WTC11 (cell line): ENCODE measurements at regions not wholly inside any gene's neighbourhood (a gene's known extent, or its start where the extent isn't known, plus 50 kb on each side); places are given as distances from the start of the nearest gene placed in this dataset.

Experiments used
- ATAC-seq: fragments of 200-7000 bp; cut with Tn5 transposase; 2 replicates; pipeline ENCODE4 v1.10.0; 2021; ENCODE audit warnings: mild to moderate bottlenecking, moderate library complexity
- CTCF ChIA-PET: fragments of 300-600 bp; sonication (Branson Sonifier 250); formaldehyde crosslinking; loops from one replicate; lab custom pipeline; 2021; ENCODE audit warnings: antibody characterized with exemption; lab: Charles Lee
- POLR2A ChIA-PET: fragments of 350-600 bp; sonication (Branson Sonifier 250); formaldehyde crosslinking; loops from one replicate; lab custom pipeline; 2021; ENCODE audit warnings: antibody characterized with exemption; lab: Charles Lee
- DNase-seq: peaks from one replicate; pipeline ENCODE4 v3.0.0; 2021; ENCODE audit warnings: low spot score
- H3K27ac Mint-ChIP-seq: 2 replicates; pipeline ENCODE4 v1.8.0; 2021; ENCODE audit warnings: mixed read lengths
- H3K27me3 Mint-ChIP-seq: 2 replicates; pipeline ENCODE4 v1.8.0; 2021; ENCODE audit warnings: low read depth, mild to moderate bottlenecking, moderate library complexity, mixed read lengths
- H3K36me3 Mint-ChIP-seq: 2 replicates; pipeline ENCODE4 v1.8.0; 2021; ENCODE audit warnings: mixed read lengths
- H3K4me1 Mint-ChIP-seq: 2 replicates; pipeline ENCODE4 v1.8.0; 2022; ENCODE audit warnings: mixed read lengths
- H3K4me3 Mint-ChIP-seq: 2 replicates; pipeline ENCODE4 v1.8.0; 2021; ENCODE audit warnings: mild to moderate bottlenecking, moderate library complexity, mixed read lengths
- H3K9me3 Mint-ChIP-seq: 2 replicates; pipeline ENCODE4 v1.8.0; 2021; ENCODE audit warnings: mixed read lengths
- FOXP1 ChIP-seq: sonication (generic); formaldehyde crosslinking; IDR thresholded peaks from 2 replicates; pipeline ENCODE4 v1.8.0; 2022; ENCODE audit warnings: missing genetic modification reagents, mild to moderate bottlenecking, moderate library complexity, borderline replicate concordance
- GABPB1 ChIP-seq: sonication (generic); formaldehyde crosslinking; IDR thresholded peaks from 2 replicates; pipeline ENCODE4 v1.8.1; 2023; ENCODE audit warnings: mild to moderate bottlenecking, missing genetic modification reagents
- JAZF1 ChIP-seq: fragments of 250-450 bp; sonication (Bioruptor Pico); IDR thresholded peaks from 2 replicates; pipeline ENCODE4 v1.9.0; 2021; ENCODE audit warnings: moderate library complexity, mild to moderate bottlenecking, inconsistent platforms
- MXD4 ChIP-seq: fragments of 250-450 bp; sonication (Bioruptor Pico); IDR thresholded peaks from 2 replicates; pipeline ENCODE4 v1.8.0; 2021; ENCODE audit warnings: mild to moderate bottlenecking, moderate library complexity, borderline replicate concordance
- MYBL2 ChIP-seq: sonication (generic); formaldehyde crosslinking; IDR thresholded peaks from 2 replicates; pipeline ENCODE4 v1.8.1; 2023; ENCODE audit warnings: mild to moderate bottlenecking, moderate library complexity, missing genetic modification reagents
- NR2C2 ChIP-seq: sonication (generic); formaldehyde crosslinking; IDR thresholded peaks from 2 replicates; pipeline ENCODE4 v1.8.0; 2022; ENCODE audit warnings: mild to moderate bottlenecking, missing genetic modification reagents
- PRRX2 ChIP-seq: fragments of 250-450 bp; sonication (Bioruptor Pico); IDR thresholded peaks from 2 replicates; pipeline ENCODE4 v1.8.0; 2021; ENCODE audit warnings: mild to moderate bottlenecking
- SMAD4 ChIP-seq: sonication (generic); formaldehyde crosslinking; IDR thresholded peaks from 2 replicates; pipeline ENCODE4 v1.8.0; 2022; ENCODE audit warnings: mild to moderate bottlenecking, missing genetic modification reagents
- TEAD1 ChIP-seq: sonication (generic); formaldehyde crosslinking; IDR thresholded peaks from 2 replicates; pipeline ENCODE4 v1.8.0; 2022; ENCODE audit warnings: mild to moderate bottlenecking, missing genetic modification reagents
- TP53 ChIP-seq: sonication (generic); formaldehyde crosslinking; IDR thresholded peaks from 2 replicates; pipeline ENCODE4 v1.8.1; 2023; ENCODE audit warnings: mild to moderate bottlenecking, missing genetic modification reagents
- ZNF219 ChIP-seq: sonication (generic); formaldehyde crosslinking; IDR thresholded peaks from 2 replicates; pipeline ENCODE4 v1.8.0; 2023; ENCODE audit warnings: missing genetic modification reagents, mild to moderate bottlenecking, borderline replicate concordance
- ZNF232 ChIP-seq: sonication (generic); formaldehyde crosslinking; IDR thresholded peaks from 2 replicates; pipeline ENCODE4 v1.8.0; 2022; ENCODE audit warnings: mild to moderate bottlenecking, missing genetic modification reagents
- ZNF263 ChIP-seq: sonication (generic); formaldehyde crosslinking; IDR thresholded peaks from 2 replicates; pipeline ENCODE4 v1.8.1; 2022; ENCODE audit warnings: low read depth, mild to moderate bottlenecking, moderate library complexity, missing genetic modification reagents
- ZNF416 ChIP-seq: fragments of 250-450 bp; sonication (Bioruptor Pico); IDR thresholded peaks from 2 replicates; pipeline ENCODE4 v1.9.0; 2021; ENCODE audit warnings: mild to moderate bottlenecking, inconsistent platforms
- TF ChIP-seq, protein P1 (sequence below): sonication (generic); formaldehyde crosslinking; IDR thresholded peaks from 2 replicates; pipeline ENCODE4 v1.8.1; 2023; ENCODE audit warnings: mild to moderate bottlenecking, moderate library complexity, missing genetic modification reagents
- TF ChIP-seq, protein P2 (sequence below): fragments of 200-600 bp; IDR thresholded peaks from 2 replicates; pipeline ENCODE4 v1.8.0; 2022; ENCODE audit warnings: antibody characterized with exemption
- TF ChIP-seq, protein P3 (sequence below): sonication (generic); formaldehyde crosslinking; IDR thresholded peaks from 2 replicates; pipeline ENCODE4 v1.8.1; 2023; ENCODE audit warnings: mild to moderate bottlenecking, missing genetic modification reagents, borderline replicate concordance
- TF ChIP-seq, protein P4 (sequence below): fragments of 250-450 bp; sonication (Bioruptor Pico); IDR thresholded peaks from 2 replicates; pipeline ENCODE4 v1.8.0; 2021; ENCODE audit warnings: mild to moderate bottlenecking
- TF ChIP-seq, protein P5 (sequence below): sonication (generic); formaldehyde crosslinking; IDR thresholded peaks from 2 replicates; pipeline ENCODE4 v1.8.0; 2022; ENCODE audit warnings: mild to moderate bottlenecking, missing genetic modification reagents
- TF ChIP-seq, protein P6 (sequence below): sonication (generic); formaldehyde crosslinking; IDR thresholded peaks from 2 replicates; pipeline ENCODE4 v1.8.1; 2022; ENCODE audit warnings: low read depth, mild to moderate bottlenecking, moderate library complexity, missing genetic modification reagents, borderline replicate concordance
- TF ChIP-seq, protein P7 (sequence below): sonication (generic); formaldehyde crosslinking; IDR thresholded peaks from 2 replicates; pipeline ENCODE4 v1.8.1; 2022; ENCODE audit warnings: mild to moderate bottlenecking, moderate library complexity, missing genetic modification reagents
- TF ChIP-seq, protein P8 (sequence below): fragments of 250-450 bp; sonication (Bioruptor Pico); IDR thresholded peaks from 2 replicates; pipeline ENCODE4 v1.9.0; 2021; ENCODE audit warnings: mild to moderate bottlenecking

DNA sequence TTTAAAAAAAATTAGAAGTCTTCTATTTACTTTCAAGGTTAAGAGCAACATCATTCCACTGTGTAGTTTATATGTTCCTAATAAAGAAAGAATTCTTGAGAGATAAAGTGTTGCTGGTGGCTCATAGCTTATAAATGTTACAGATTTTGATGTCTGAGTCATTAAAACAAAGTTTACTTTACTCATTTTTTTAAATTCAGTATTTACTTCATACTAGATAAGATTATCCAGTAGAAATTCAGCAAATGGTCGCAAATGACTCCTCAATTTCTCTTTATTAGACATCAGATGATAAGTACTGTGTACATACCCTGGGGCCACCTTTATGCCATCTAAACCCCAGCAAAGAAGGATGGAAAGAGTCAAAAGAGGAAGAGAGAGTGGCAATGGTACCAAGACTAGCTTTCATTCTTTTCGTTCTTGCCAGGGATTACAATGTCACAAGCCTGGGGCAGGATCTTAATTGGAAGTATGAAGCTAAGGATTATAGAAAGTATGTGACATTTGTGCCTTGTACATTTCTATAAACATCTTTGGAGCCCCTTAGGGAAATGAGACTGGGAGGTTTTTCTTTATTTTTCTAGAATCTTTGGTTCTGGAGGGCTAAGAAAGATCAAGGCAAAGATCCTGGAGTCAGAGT is 206.1 kb downstream of the CHRM2 start:
- H3K4me3 Mint-ChIP-seq: no peak overlapping the region
- no peaks in the 10 kb centered on the region for H3K9me3 Mint-ChIP-seq
- DNase-seq (no peak), ATAC-seq (no peak)
- no peak overlapping the region for H3K27ac Mint-ChIP-seq
- H3K36me3 Mint-ChIP-seq: no peaks in the 10 kb centered on the region
- H3K27me3 Mint-ChIP-seq: no peaks in the 10 kb centered on the region
- POLR2A ChIA-PET: no interaction called here
- peaks cover 6% of the 10 kb centered on the region for H3K4me1 Mint-ChIP-seq
- CTCF ChIA-PET: no interaction called here
- TF ChIP-seq ZNF232 (no peak), ZNF263 (CRISPR knock-in tag) (no peak), GABPB1 (CRISPR knock-in tag) (no peak), SMAD4 (no peak), ZNF219 (CRISPR knock-in tag) (no peak), TEAD1 (CRISPR knock-in tag) (no peak), TP53 (no peak)
- TF ChIP-seq, protein P1, sequence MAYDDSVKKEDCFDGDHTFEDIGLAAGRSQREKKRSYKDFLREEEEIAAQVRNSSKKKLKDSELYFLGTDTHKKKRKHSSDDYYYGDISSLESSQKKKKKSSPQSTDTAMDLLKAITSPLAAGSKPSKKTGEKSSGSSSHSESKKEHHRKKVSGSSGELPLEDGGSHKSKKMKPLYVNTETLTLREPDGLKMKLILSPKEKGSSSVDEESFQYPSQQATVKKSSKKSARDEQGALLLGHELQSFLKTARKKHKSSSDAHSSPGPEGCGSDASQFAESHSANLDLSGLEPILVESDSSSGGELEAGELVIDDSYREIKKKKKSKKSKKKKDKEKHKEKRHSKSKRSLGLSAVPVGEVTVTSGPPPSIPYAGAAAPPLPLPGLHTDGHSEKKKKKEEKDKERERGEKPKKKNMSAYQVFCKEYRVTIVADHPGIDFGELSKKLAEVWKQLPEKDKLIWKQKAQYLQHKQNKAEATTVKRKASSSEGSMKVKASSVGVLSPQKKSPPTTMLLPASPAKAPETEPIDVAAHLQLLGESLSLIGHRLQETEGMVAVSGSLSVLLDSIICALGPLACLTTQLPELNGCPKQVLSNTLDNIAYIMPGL (CRISPR knock-in tag): no peak
- TF ChIP-seq, protein P2, sequence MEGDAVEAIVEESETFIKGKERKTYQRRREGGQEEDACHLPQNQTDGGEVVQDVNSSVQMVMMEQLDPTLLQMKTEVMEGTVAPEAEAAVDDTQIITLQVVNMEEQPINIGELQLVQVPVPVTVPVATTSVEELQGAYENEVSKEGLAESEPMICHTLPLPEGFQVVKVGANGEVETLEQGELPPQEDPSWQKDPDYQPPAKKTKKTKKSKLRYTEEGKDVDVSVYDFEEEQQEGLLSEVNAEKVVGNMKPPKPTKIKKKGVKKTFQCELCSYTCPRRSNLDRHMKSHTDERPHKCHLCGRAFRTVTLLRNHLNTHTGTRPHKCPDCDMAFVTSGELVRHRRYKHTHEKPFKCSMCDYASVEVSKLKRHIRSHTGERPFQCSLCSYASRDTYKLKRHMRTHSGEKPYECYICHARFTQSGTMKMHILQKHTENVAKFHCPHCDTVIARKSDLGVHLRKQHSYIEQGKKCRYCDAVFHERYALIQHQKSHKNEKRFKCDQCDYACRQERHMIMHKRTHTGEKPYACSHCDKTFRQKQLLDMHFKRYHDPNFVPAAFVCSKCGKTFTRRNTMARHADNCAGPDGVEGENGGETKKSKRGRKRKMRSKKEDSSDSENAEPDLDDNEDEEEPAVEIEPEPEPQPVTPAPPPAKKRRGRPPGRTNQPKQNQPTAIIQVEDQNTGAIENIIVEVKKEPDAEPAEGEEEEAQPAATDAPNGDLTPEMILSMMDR: no peak
- TF ChIP-seq, protein P3, sequence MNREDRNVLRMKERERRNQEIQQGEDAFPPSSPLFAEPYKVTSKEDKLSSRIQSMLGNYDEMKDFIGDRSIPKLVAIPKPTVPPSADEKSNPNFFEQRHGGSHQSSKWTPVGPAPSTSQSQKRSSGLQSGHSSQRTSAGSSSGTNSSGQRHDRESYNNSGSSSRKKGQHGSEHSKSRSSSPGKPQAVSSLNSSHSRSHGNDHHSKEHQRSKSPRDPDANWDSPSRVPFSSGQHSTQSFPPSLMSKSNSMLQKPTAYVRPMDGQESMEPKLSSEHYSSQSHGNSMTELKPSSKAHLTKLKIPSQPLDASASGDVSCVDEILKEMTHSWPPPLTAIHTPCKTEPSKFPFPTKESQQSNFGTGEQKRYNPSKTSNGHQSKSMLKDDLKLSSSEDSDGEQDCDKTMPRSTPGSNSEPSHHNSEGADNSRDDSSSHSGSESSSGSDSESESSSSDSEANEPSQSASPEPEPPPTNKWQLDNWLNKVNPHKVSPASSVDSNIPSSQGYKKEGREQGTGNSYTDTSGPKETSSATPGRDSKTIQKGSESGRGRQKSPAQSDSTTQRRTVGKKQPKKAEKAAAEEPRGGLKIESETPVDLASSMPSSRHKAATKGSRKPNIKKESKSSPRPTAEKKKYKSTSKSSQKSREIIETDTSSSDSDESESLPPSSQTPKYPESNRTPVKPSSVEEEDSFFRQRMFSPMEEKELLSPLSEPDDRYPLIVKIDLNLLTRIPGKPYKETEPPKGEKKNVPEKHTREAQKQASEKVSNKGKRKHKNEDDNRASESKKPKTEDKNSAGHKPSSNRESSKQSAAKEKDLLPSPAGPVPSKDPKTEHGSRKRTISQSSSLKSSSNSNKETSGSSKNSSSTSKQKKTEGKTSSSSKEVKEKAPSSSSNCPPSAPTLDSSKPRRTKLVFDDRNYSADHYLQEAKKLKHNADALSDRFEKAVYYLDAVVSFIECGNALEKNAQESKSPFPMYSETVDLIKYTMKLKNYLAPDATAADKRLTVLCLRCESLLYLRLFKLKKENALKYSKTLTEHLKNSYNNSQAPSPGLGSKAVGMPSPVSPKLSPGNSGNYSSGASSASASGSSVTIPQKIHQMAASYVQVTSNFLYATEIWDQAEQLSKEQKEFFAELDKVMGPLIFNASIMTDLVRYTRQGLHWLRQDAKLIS (CRISPR knock-in tag): no peak

DNA sequence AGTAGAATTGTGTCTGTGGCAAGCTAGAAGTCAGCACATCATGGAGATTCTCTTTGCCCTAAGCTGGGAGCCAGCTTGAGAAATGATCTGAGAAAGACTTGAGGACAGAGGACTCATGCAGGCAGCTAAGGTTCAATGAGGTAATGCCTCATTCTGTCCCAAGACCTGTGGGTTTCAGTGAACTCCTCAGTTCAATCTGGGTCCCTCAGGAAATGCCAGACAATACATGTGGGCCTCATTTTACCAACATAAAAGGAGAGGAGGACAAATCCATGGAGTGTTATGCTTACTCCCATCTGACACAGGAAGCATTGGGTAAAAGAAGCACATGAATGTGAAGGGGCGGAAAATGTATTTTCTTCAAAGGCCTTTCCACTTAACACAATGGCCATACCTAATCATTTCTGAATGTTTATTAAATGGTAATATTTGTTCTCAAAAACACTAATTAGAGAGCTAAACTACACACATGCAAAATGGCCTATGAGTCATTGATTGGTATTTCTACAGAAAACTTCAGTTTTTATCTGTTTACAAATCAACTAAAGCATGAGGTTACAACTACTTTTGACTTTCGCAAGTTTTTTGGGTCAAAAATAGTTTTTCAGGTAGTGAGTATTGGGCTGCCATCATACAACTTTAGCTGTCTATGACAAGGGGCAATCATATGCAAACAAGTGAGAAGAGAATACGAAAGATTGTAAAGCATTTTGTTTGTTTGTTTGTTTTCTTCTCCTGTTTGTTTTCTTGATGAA is 205.3 kb downstream of the CHRM2 start:
- no peaks in the 10 kb centered on the region for H3K36me3 Mint-ChIP-seq
- no peaks in the 10 kb centered on the region for H3K27me3 Mint-ChIP-seq
- POLR2A ChIA-PET: no interaction called here
- H3K9me3 Mint-ChIP-seq: no peaks in the 10 kb centered on the region
- no peak overlapping the region for H3K27ac Mint-ChIP-seq
- CTCF ChIA-PET: no interaction called here
- no peak for ATAC-seq
- peaks cover 6% of the 10 kb centered on the region for H3K4me1 Mint-ChIP-seq
- H3K4me3 Mint-ChIP-seq: no peak overlapping the region
- DNase-seq: no peak
- TF ChIP-seq, protein P4, sequence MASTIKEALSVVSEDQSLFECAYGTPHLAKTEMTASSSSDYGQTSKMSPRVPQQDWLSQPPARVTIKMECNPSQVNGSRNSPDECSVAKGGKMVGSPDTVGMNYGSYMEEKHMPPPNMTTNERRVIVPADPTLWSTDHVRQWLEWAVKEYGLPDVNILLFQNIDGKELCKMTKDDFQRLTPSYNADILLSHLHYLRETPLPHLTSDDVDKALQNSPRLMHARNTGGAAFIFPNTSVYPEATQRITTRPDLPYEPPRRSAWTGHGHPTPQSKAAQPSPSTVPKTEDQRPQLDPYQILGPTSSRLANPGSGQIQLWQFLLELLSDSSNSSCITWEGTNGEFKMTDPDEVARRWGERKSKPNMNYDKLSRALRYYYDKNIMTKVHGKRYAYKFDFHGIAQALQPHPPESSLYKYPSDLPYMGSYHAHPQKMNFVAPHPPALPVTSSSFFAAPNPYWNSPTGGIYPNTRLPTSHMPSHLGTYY (CRISPR knock-in tag): no peak
- TF ChIP-seq NR2C2 (CRISPR knock-in tag) (no peak), FOXP1 (CRISPR knock-in tag) (no peak), ZNF416 (no peak), ZNF232 (no peak), MYBL2 (CRISPR knock-in tag) (no peak), PRRX2 (no peak), MXD4 (no peak), JAZF1 (no peak)
- TF ChIP-seq, protein P5, sequence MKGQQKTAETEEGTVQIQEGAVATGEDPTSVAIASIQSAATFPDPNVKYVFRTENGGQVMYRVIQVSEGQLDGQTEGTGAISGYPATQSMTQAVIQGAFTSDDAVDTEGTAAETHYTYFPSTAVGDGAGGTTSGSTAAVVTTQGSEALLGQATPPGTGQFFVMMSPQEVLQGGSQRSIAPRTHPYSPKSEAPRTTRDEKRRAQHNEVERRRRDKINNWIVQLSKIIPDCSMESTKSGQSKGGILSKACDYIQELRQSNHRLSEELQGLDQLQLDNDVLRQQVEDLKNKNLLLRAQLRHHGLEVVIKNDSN (CRISPR knock-in tag): no peak
- TF ChIP-seq, protein P6, sequence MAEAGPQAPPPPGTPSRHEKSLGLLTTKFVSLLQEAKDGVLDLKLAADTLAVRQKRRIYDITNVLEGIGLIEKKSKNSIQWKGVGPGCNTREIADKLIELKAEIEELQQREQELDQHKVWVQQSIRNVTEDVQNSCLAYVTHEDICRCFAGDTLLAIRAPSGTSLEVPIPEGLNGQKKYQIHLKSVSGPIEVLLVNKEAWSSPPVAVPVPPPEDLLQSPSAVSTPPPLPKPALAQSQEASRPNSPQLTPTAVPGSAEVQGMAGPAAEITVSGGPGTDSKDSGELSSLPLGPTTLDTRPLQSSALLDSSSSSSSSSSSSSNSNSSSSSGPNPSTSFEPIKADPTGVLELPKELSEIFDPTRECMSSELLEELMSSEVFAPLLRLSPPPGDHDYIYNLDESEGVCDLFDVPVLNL (CRISPR knock-in tag): no peak
- TF ChIP-seq, protein P7, sequence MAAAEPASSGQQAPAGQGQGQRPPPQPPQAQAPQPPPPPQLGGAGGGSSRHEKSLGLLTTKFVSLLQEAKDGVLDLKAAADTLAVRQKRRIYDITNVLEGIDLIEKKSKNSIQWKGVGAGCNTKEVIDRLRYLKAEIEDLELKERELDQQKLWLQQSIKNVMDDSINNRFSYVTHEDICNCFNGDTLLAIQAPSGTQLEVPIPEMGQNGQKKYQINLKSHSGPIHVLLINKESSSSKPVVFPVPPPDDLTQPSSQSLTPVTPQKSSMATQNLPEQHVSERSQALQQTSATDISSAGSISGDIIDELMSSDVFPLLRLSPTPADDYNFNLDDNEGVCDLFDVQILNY (CRISPR knock-in tag): no peak
- TF ChIP-seq, protein P8, sequence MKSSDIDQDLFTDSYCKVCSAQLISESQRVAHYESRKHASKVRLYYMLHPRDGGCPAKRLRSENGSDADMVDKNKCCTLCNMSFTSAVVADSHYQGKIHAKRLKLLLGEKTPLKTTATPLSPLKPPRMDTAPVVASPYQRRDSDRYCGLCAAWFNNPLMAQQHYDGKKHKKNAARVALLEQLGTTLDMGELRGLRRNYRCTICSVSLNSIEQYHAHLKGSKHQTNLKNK (CRISPR knock-in tag): no peak
